ENCODE measurements at regions not wholly inside any gene's neighbourhood (a gene's known extent, or its start where the extent isn't known, plus 50 kb on each side); places are given as distances from the start of the nearest gene placed in this dataset.

DNA sequence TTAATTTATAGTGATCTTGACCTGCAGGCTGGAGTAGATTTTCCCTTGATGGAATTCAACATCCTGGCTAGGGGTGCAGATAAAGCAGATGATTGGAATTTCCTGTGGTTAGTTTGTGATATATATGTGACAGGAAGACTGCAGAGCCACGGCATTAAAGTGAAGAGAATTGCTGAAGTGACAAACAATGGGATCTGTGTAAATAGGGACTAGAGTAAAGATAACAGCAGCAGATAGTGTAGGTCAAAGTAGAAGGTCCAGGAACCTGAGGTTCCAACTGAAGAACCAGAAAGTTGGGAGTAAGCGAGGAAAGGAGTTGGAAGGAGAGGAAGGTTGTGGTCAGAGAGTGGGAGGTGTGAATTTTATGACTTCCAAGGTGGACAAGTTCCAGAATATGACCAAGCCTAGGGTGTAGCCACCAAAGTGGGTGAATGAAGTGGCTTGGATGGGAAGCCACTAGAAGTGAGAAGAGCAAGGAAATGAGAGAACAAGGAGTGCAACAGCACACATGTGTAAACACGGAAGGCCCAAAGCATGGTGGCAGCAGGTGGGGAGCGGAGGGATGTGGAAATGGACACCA lies 325.0 kb downstream of the RAB28 start:
- TF ChIP-seq, protein P1, sequence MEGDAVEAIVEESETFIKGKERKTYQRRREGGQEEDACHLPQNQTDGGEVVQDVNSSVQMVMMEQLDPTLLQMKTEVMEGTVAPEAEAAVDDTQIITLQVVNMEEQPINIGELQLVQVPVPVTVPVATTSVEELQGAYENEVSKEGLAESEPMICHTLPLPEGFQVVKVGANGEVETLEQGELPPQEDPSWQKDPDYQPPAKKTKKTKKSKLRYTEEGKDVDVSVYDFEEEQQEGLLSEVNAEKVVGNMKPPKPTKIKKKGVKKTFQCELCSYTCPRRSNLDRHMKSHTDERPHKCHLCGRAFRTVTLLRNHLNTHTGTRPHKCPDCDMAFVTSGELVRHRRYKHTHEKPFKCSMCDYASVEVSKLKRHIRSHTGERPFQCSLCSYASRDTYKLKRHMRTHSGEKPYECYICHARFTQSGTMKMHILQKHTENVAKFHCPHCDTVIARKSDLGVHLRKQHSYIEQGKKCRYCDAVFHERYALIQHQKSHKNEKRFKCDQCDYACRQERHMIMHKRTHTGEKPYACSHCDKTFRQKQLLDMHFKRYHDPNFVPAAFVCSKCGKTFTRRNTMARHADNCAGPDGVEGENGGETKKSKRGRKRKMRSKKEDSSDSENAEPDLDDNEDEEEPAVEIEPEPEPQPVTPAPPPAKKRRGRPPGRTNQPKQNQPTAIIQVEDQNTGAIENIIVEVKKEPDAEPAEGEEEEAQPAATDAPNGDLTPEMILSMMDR (IDR thresholded peaks at IDR 0.05; ENCODE audit: low read depth, low read length) = no peak

DNA sequence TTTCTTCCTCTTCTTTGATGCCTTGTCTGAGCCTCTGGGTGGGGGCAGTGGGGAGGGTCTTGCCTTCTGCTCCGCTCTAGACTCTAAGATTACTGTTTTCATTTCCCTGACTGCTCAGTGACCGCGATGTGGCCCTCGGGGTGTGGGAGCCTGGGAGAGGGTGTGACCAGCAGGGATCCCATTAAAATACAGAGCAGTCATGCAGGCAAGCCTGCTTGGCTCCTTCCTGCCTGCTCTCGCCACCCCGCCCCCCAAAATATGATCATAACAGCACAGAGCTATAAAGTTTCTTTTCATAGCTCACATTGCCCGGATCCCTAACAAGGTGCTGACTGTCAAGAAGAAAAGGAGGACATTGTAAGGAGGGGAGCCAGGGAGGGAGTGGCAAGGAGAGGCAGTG lies 332.9 kb downstream of the RAB28 start:
- DNase-seq (ENCODE audit: low read depth in 2 of 2) = no peak
- no peak overlapping the region for H3K4me3 ChIP-seq (replicated peaks in 1 of 2; ENCODE audit: low read depth in 2 of 2, low read length in 2 of 2)
- TF ChIP-seq, protein P1 (IDR thresholded peaks at IDR 0.05; ENCODE audit: low read depth, low read length) = no peak

More for the DNA sequence above, 325.0 kb downstream of the RAB28 start:
- DNase-seq (ENCODE audit: low read depth in 2 of 2) = no peak
- H3K4me3 ChIP-seq (replicated peaks in 1 of 2; ENCODE audit: low read depth in 2 of 2, low read length in 2 of 2) = no peak overlapping the region

DNA sequence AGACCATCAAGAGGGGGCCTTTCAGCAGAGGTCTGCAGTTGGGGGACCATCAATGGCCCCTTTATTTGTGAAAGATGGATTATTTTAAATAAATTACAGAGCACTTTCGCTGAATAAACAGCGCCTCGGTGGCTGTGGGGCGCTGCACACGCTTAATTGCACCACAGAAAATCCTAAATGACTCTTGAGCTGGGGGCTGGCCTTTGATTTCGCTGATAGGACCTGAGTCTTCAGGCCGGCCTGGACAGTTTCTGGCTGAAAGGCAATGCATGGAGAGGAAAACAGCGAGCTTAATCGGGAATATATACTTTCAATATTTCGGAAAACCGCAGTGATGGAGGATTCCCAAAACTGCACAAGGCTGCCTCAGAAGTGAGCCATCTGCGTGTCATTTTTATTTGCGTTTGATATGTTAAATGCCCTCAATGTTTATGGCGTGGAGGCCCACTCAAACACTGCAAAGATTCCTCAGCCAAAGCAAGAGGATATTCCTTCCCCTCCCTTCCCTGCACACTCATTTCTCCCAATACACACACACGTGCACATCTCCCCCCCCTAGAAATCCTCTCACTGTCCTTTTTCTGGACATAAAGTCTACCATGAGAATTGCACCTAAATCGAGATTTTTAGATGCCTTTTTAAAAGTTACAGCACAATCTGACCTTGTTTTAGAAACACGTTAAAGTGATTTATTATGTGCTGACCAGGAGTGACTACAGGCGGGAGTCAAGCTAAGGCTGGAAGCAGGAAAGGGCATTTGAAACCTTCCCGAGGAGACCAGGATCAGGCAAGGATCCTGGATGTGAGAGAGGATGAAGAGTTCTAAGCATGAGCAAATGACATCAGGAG lies 340.7 kb downstream of the RAB28 start:
- TF ChIP-seq, protein P1 (IDR thresholded peaks at IDR 0.05; ENCODE audit: low read depth, low read length) = no peak
- H3K4me3 ChIP-seq (replicated peaks in 1 of 2; ENCODE audit: low read depth in 2 of 2, low read length in 2 of 2) = no peak overlapping the region
- DNase-seq (ENCODE audit: low read depth in 2 of 2) = no peak

DNA sequence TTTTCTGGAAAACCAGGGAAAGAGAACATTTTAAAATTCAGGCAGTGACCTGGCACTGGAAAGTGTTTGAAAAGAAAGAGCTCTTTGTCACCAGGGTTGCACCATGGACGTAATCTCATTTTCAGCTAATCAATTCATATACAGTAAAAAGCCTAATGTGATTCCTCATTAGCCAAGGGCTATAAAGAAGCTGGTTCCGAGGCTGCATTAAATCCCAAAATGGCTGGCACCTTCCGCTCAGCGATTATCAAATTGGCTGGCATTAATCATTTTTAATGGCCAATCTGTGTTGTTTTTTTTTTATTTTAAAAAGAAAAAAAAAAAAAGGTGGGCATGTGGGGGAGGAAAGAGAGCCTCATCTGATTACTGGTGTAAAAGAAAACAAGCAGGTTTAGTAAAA lies 341.4 kb downstream of the RAB28 start:
- DNase-seq (ENCODE audit: low read depth in 2 of 2) = no peak
- H3K4me3 ChIP-seq (replicated peaks in 1 of 2; ENCODE audit: low read depth in 2 of 2, low read length in 2 of 2) = no peak overlapping the region
- TF ChIP-seq, protein P1 (IDR thresholded peaks at IDR 0.05; ENCODE audit: low read depth, low read length) = no peak

DNA sequence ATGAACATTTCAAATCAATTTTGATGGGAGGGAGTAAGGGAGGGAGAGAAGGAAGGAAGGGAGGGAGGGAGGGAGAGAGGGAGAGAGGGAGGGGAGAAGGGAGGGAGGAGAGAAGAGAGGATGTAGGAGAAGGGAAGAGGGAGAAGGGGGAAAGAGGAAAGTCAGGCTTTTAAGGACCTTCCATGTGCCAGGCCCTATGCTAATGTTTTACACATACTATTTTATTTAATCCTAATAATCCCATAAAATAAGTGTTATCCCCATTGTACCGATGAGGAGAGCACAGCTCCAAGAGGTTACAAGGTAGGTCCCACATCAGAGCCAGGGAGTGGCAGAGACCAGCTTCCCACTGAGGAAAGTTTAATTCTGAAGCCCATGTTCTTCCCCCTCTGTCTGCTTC lies 341.9 kb downstream of the RAB28 start:
- no peak for DNase-seq (ENCODE audit: low read depth in 2 of 2)
- TF ChIP-seq, protein P1 (IDR thresholded peaks at IDR 0.05; ENCODE audit: low read depth, low read length) = no peak
- no peak overlapping the region for H3K4me3 ChIP-seq (replicated peaks in 1 of 2; ENCODE audit: low read depth in 2 of 2, low read length in 2 of 2)

DNA sequence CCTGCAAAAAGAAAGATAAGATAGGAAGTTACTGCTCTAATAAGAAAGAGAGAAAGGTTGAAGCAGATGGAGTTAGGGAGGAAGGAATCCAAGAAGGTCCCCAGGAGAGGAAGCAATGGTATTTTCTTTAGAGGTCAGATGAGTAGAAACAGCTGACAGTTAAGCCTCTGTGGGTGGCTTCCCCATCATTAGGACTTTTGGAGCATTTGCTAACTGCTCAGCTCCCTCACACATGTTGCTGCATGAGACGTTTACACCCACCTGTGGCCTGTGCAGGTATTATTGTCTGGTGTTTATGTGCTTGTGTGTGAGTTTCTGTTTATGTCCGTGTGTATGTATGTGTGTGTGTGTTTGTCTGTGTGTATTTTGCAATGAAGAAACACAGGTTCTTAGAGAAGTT lies 346.8 kb downstream of the RAB28 start:
- H3K4me3 ChIP-seq (replicated peaks in 1 of 2; ENCODE audit: low read depth in 2 of 2, low read length in 2 of 2) = no peak overlapping the region
- TF ChIP-seq, protein P1 (IDR thresholded peaks at IDR 0.05; ENCODE audit: low read depth, low read length) = no peak
- DNase-seq (ENCODE audit: low read depth in 2 of 2) = no peak

Data from cardiac fibroblast (primary cell).